SK-N-SH (cell line): ENCODE measurements at regions not wholly inside any gene's neighbourhood (a gene's known extent, or its start where the extent isn't known, plus 50 kb on each side); places are given as distances from the start of the nearest gene placed in this dataset.

Experiments
- CTCF ChIA-PET: fragments of 300-600, 350-600 bp; formaldehyde crosslinking; extraction: SDS; loops from one replicate; lab custom pipeline; 2021; lab: Yijun Ruan, JAX
- POLR2A ChIA-PET: fragments of 350-600 bp; sonication (Branson Sonifier 250); formaldehyde crosslinking; extraction: SDS; loops from one replicate; lab custom pipeline; 2020; ENCODE audit warnings: antibody characterized with exemption, inconsistent platforms; lab: Yijun Ruan, JAX
- DNase-seq: peaks from one replicate; pipeline ENCODE4 v3.0.0; 2012
- H2AFZ ChIP-seq: fragments of 200-600 bp; sonication (generic); 2 replicates; pipeline ENCODE4 v1.8.1; 2016; ENCODE audit warnings: antibody characterized with exemption, mild to moderate bottlenecking, low read depth
- H3F3A ChIP-seq: fragments of 200-600 bp; sonication (generic); replicated peaks from 2 replicates; pipeline ENCODE3; 2016; ENCODE audit warnings: antibody characterized with exemption, mild to moderate bottlenecking; ENCODE audit not compliant: insufficient read depth
- H3K27ac ChIP-seq, 2 experiments: fragments of 200-500 bp in 1 of 2; fragments of 200-600 bp in 1 of 2; sonication (Bioruptor generic) in 1 of 2; sonication (generic), shearing (Covaris generic) in 1 of 2; 2 replicates each; pipeline versions ENCODE4 v1.5.1 to v1.6.1; 2014 to 2016; ENCODE audit warnings: low read depth in 2 of 2, inconsistent platforms in 1 of 2, low read length in 1 of 2, mild to moderate bottlenecking in 1 of 2, mixed read lengths in 1 of 2
- H3K27me3 ChIP-seq: fragments of 200-600 bp; sonication (generic), shearing (Covaris generic); 2 replicates; pipeline ENCODE4 v1.6.1; 2016; ENCODE audit warnings: mixed run types; ENCODE audit not compliant: insufficient read depth
- H3K36me3 ChIP-seq, 2 experiments: fragments of 200-500 bp in 1 of 2; fragments of 200-600 bp in 1 of 2; sonication (Bioruptor generic) in 1 of 2; sonication (generic) in 1 of 2; replicated peaks in 1 of 2; 2 replicates each; pipeline versions ENCODE3 to v1.5.1; 2014 to 2016; ENCODE audit warnings: low read length in 1 of 2, mild to moderate bottlenecking in 1 of 2; ENCODE audit not compliant: insufficient read depth in 2 of 2, control insufficient read depth in 1 of 2
- H3K4me1 ChIP-seq, 2 experiments: fragments of 200-500 bp in 1 of 2; fragments of 200-600 bp in 1 of 2; sonication (Bioruptor generic) in 1 of 2; sonication (generic), shearing (Covaris generic) in 1 of 2; 2 replicates each; pipeline versions ENCODE4 v1.5.1 to v1.6.1; 2014 to 2016; ENCODE audit warnings: low read depth in 1 of 2, low read length in 1 of 2, mixed run types in 1 of 2; ENCODE audit not compliant: insufficient read depth in 2 of 2, control insufficient read depth in 1 of 2
- H3K4me2 ChIP-seq: fragments of 200-600 bp; sonication (generic), shearing (Covaris generic); 2 replicates; pipeline ENCODE4 v1.6.1; 2017; ENCODE audit warnings: mixed run types
- H3K4me3 ChIP-seq, 2 experiments: fragments of 200-500 bp in 1 of 2; fragments of 200-600 bp in 1 of 2; sonication (Bioruptor generic) in 1 of 2; sonication (generic), shearing (Covaris generic) in 1 of 2; 2 replicates each; pipeline versions ENCODE4 v1.5.1 to v1.8.1; 2014 to 2016; ENCODE audit warnings: low read depth in 2 of 2, inconsistent platforms in 1 of 2, low read length in 1 of 2, mild to moderate bottlenecking in 1 of 2, mixed read lengths in 1 of 2, moderate library complexity in 1 of 2
- H3K79me2 ChIP-seq: fragments of 200-600 bp; sonication (generic); 2 replicates; pipeline ENCODE4 v1.8.1; 2017; ENCODE audit warnings: mild to moderate bottlenecking; ENCODE audit not compliant: insufficient read depth
- H3K9ac ChIP-seq: fragments of 200-600 bp; sonication (generic); 2 replicates; pipeline ENCODE4 v1.6.1; 2017; ENCODE audit warnings: mixed run types
- H3K9me2 ChIP-seq: fragments of 200-600 bp; sonication (generic); 2 replicates; pipeline ENCODE4 v1.6.1; 2017; ENCODE audit warnings: mixed run types
- H3K9me3 ChIP-seq: fragments of 200-600 bp; sonication (generic); 2 replicates; pipeline ENCODE4 v1.6.1; 2017; ENCODE audit warnings: mixed run types, mild to moderate bottlenecking, moderate library complexity
- H4K20me1 ChIP-seq: fragments of 200-600 bp; sonication (generic); 2 replicates; pipeline ENCODE4 v1.6.1; 2017; ENCODE audit warnings: mild to moderate bottlenecking, mixed run types; ENCODE audit not compliant: insufficient read depth
- CTCF ChIP-seq: fragments of 200-600 bp; sonication (generic); IDR thresholded peaks from 2 replicates; pipeline ENCODE4 v1.6.1; 2017; ENCODE audit warnings: antibody characterized with exemption, mild to moderate bottlenecking, moderate library complexity
- ELF1 ChIP-seq: IDR thresholded peaks from 2 replicates; pipeline ENCODE4 v1.4.0; 2012
- EP300 ChIP-seq, 2 experiments: IDR thresholded peaks; 2 replicates each; pipeline versions ENCODE4 v1.4.0 to v1.6.1; 2012; ENCODE audit warnings: borderline replicate concordance in 1 of 2, low read depth in 1 of 2, low read length in 1 of 2
- GABPA ChIP-seq: IDR thresholded peaks from 2 replicates; pipeline ENCODE4 v1.4.0; 2012; ENCODE audit warnings: low read depth, mild to moderate bottlenecking
- GATA2 ChIP-seq: sonication (generic); formaldehyde crosslinking; IDR thresholded peaks from 2 replicates; pipeline ENCODE4 v1.5.0; 2020; ENCODE audit warnings: mild to moderate bottlenecking, missing genetic modification reagents
- IRF3 ChIP-seq: fragments of 150-350 bp; IDR thresholded peaks from 2 replicates; pipeline ENCODE4 v1.6.1; 2016; ENCODE audit warnings: mild to moderate bottlenecking, low read depth, low read length
- JUND ChIP-seq: IDR thresholded peaks from 2 replicates; pipeline ENCODE4 v1.4.0; 2012
- MAX ChIP-seq: IDR thresholded peaks from 2 replicates; pipeline ENCODE4 v1.4.0; 2012; ENCODE audit warnings: low read depth
- MEF2A ChIP-seq: IDR thresholded peaks from 2 replicates; pipeline ENCODE4 v1.4.0; 2012; ENCODE audit warnings: low read depth, borderline replicate concordance
- NFIC ChIP-seq: IDR thresholded peaks from 2 replicates; pipeline ENCODE4 v1.4.0; 2012; ENCODE audit warnings: borderline replicate concordance
- NRF1 ChIP-seq: IDR thresholded peaks from 2 replicates; pipeline ENCODE4 v1.6.1; 2012; ENCODE audit warnings: low read depth, mild to moderate bottlenecking, low read length
- RAD21 ChIP-seq: IDR thresholded peaks from 2 replicates; pipeline ENCODE4 v1.6.1; 2012; ENCODE audit warnings: mild to moderate bottlenecking, low read length
- RCOR1 ChIP-seq: fragments of 150-350 bp; IDR thresholded peaks from 2 replicates; pipeline ENCODE4 v1.6.1; 2017; ENCODE audit warnings: antibody characterized with exemption, low read length
- RFX5 ChIP-seq: IDR thresholded peaks from 2 replicates; pipeline ENCODE4 v1.6.1; 2012; ENCODE audit warnings: mild to moderate bottlenecking, improper control_type of control experiment, low read length
- RXRA ChIP-seq: IDR thresholded peaks from 2 replicates; pipeline ENCODE4 v1.4.0; 2012; ENCODE audit warnings: low read depth, mild to moderate bottlenecking, borderline replicate concordance
- SIN3A ChIP-seq: IDR thresholded peaks from 2 replicates; pipeline ENCODE4 v1.6.1; 2012; ENCODE audit warnings: low read depth, mild to moderate bottlenecking, low read length, moderate library complexity, borderline replicate concordance
- SMC3 ChIP-seq: IDR thresholded peaks from 2 replicates; pipeline ENCODE4 v1.6.1; 2012; ENCODE audit warnings: low read depth, low read length, improper control_type of control experiment
- TCF12 ChIP-seq: IDR thresholded peaks from 2 replicates; pipeline ENCODE4 v1.4.0; 2012
- USF1 ChIP-seq: IDR thresholded peaks from 2 replicates; pipeline ENCODE4 v1.4.0; 2012; ENCODE audit warnings: low read depth, borderline replicate concordance
- YY1 ChIP-seq: IDR thresholded peaks from 2 replicates; pipeline ENCODE4 v1.4.0; 2012; ENCODE audit warnings: low read depth, mild to moderate bottlenecking
- WGBS: methylation state at CpG from one replicate; pipeline ENCODE4 v1.1.6; 2017; ENCODE audit warnings: low lambda C conversion rate; 5-methylcytosine and 5-hydroxymethylcytosine counted together

- H4K20me1 ChIP-seq = no peaks in the 10 kb centered on the region
- peaks cover 0 to 24% of the 10 kb centered on the region in 2 experiments; a peak in 1 of 4 replicates for H3K4me1 ChIP-seq
- H3K9me2 ChIP-seq = no peaks in the 10 kb centered on the region
- POLR2A ChIA-PET = no interaction called here
- H2AFZ ChIP-seq = no peak overlapping the region
- H3K4me2 ChIP-seq = no peak overlapping the region
- H3K9ac ChIP-seq = no peak overlapping the region
- no peaks in the 10 kb centered on the region for H3K27me3 ChIP-seq
- H3F3A ChIP-seq = no peaks in the 10 kb centered on the region
- no peak overlapping the region for H3K27ac ChIP-seq
- no peaks in the 10 kb centered on the region for H3K79me2 ChIP-seq
- H3K36me3 ChIP-seq = no peaks in the 10 kb centered on the region
- no peak overlapping the region for H3K4me3 ChIP-seq
- CTCF ChIA-PET = interaction anchor here (1.8 kb wide), 1 partner anchor 10 kb away, joined by 5 read pairs; no protein-coding TSS in a partner anchor
- H3K9me3 ChIP-seq = no peaks in the 10 kb centered on the region
- no peak for TF ChIP-seq NFIC
- no peak for TF ChIP-seq MEF2A
- no peak for TF ChIP-seq GATA2 (CRISPR knock-in tag)
- TF ChIP-seq CTCF = no peak
- TF ChIP-seq IRF3 = no peak
- no peak for TF ChIP-seq RFX5
- TF ChIP-seq EP300 (IDR thresholded peaks at IDR 0.05; ENCODE audit: borderline replicate concordance in 1 of 2, low read depth in 1 of 2, low read length in 1 of 2) = no peak
- TF ChIP-seq GABPA = no peak
- TF ChIP-seq SIN3A = no peak
- no peak for TF ChIP-seq JUND
- TF ChIP-seq YY1 = no peak
- TF ChIP-seq TCF12 = no peak
- no peak for TF ChIP-seq RXRA
- no peak for TF ChIP-seq USF1
- TF ChIP-seq MAX = no peak
- TF ChIP-seq SMC3 = no peak
- no peak for TF ChIP-seq RAD21
- no peak for TF ChIP-seq NRF1
- TF ChIP-seq ELF1 = no peak
- TF ChIP-seq RCOR1 = no peak
- TF ChIP-seq, all 33 proteins: peak for 0
- WGBS = 85% methylated on average over 3 of the region's 3 CpGs
- DNase-seq = no peak
Measured at GRCh38 chr2:145657265-145657664, 1137.3 kb upstream of the ZEB2 start.
